ENCODE measurements at regions not wholly inside any gene's neighbourhood (a gene's known extent, or its start where the extent isn't known, plus 50 kb on each side); places are given as distances from the start of the nearest gene placed in this dataset.

DNA sequence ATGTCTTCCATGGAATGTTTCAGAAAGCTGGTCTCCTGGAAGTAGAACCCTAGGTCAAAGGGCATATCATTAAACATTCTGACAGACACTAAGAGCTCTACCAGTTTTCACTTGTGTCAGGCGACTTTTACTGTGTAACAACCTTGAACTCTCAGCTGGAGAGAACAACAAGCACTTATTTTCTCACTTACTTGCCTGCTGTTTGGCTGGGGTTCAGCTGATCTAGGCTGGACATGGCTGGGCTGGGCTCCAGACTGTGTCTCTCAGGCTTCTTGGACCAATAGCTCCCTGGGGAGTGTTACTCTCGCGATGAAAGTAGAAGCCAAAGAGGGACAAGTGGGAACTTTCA lies 527.3 kb downstream of the SHQ1 start:
- in situ Hi-C loops (cut with HindIII; ENCODE audit: low pct_unique_long_range_greater_than_20kb, low sequenced_read_pairs): no loop called here
- POLR2A ChIA-PET: no interaction called here

DNA sequence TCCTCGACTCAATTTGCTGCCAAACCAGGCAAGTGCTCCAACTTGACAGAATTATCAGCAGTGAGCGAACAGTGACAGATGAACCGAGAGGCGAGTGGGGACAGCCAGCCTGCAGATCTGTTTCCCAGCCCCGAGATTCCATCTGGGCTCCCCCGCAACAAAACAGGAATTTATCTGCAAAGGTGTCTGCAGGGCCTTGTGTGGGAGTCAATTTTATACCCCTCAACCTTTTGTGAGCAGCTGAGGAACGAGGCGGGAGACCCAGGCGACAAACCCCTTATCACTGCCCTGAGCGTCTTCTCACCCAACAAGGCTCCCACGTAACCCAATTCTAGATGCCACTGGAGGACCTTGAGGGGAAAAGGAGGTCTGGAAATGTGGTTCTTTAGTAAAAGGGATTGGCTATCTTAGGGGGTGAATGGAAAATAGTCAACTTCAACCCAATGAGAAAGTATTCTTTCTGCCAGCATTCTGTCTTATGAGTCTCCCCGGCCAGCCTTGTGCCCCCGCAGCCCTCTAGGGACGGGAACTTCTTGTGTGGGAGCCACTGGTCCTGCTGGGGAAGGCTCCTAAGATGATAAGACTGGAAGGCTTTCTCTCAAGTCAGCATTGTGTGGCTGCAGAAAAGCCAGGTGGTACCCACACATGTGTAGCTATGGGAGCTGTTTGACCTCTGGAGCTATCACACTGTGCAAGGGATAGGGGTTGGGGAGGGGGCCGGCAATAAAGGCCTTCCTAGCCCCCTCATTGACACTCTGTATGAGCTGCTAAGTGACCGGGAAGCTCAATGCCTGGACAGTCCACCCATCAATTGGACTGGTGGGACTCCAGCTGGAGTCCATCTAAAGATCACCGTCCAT lies 527.9 kb downstream of the SHQ1 start:
- Histone ChIP-seq H3K9me3 (ENCODE audit: control insufficient read depth, insufficient read depth, low read depth, low read length) (no peaks in the 10 kb centered on the region), H3K27ac (ENCODE audit: low read length) (no peak overlapping the region), H3K36me3 (ENCODE audit: control insufficient read depth, insufficient read depth, low read length) (no peaks in the 10 kb centered on the region), H3K27me3 (ENCODE audit: control insufficient read depth, insufficient read depth, low read length) (no peaks in the 10 kb centered on the region), H3K4me3 (ENCODE audit: low read depth in 2 of 2, low read length in 2 of 2) (no peak overlapping the region), H3K4me1 (ENCODE audit: control insufficient read depth, insufficient read depth, low read length) (no peaks in the 10 kb centered on the region)
- DNase-seq (ENCODE audit: low read depth, low spot score) (no peak), ATAC-seq (no peak)
- intact Hi-C loops (cut with micrococcal nuclease; ENCODE audit: unreplicated experiment) (no loop called here), in situ Hi-C loops (cut with HindIII; ENCODE audit: low pct_unique_long_range_greater_than_20kb, low sequenced_read_pairs) (no loop called here)
- TF ChIP-seq POLR2AphosphoS5 (IDR thresholded peaks at IDR 0.05; ENCODE audit: low read depth, low read length) (no peak), SIN3A (IDR thresholded peaks at IDR 0.05; ENCODE audit: borderline replicate concordance, insufficient read depth, low read depth, low read length) (no peak)
- no TSS peak for BruUV-seq (replicated peaks)
- POLR2A ChIA-PET: no interaction called here
- CTCF ChIA-PET: no interaction called here

More for the DNA sequence above, 527.3 kb downstream of the SHQ1 start:
- no TSS peak for BruUV-seq (replicated peaks)
- Histone ChIP-seq H3K4me3 (ENCODE audit: low read depth in 2 of 2, low read length in 2 of 2) (no peak overlapping the region), H3K27ac (ENCODE audit: low read length) (no peak overlapping the region), H3K4me1 (ENCODE audit: control insufficient read depth, insufficient read depth, low read length) (no peaks in the 10 kb centered on the region), H3K36me3 (ENCODE audit: control insufficient read depth, insufficient read depth, low read length) (no peaks in the 10 kb centered on the region), H3K27me3 (ENCODE audit: control insufficient read depth, insufficient read depth, low read length) (no peaks in the 10 kb centered on the region), H3K9me3 (ENCODE audit: control insufficient read depth, insufficient read depth, low read depth, low read length) (no peaks in the 10 kb centered on the region)
- TF ChIP-seq, protein P1, sequence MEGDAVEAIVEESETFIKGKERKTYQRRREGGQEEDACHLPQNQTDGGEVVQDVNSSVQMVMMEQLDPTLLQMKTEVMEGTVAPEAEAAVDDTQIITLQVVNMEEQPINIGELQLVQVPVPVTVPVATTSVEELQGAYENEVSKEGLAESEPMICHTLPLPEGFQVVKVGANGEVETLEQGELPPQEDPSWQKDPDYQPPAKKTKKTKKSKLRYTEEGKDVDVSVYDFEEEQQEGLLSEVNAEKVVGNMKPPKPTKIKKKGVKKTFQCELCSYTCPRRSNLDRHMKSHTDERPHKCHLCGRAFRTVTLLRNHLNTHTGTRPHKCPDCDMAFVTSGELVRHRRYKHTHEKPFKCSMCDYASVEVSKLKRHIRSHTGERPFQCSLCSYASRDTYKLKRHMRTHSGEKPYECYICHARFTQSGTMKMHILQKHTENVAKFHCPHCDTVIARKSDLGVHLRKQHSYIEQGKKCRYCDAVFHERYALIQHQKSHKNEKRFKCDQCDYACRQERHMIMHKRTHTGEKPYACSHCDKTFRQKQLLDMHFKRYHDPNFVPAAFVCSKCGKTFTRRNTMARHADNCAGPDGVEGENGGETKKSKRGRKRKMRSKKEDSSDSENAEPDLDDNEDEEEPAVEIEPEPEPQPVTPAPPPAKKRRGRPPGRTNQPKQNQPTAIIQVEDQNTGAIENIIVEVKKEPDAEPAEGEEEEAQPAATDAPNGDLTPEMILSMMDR (IDR thresholded peaks at IDR 0.05): no peak
- TF ChIP-seq POLR2AphosphoS5 (IDR thresholded peaks at IDR 0.05; ENCODE audit: low read depth, low read length): no peak
- no peak for TF ChIP-seq TCF7L2 (IDR thresholded peaks at IDR 0.05; ENCODE audit: low read depth, low read length)
- TF ChIP-seq, protein P2, sequence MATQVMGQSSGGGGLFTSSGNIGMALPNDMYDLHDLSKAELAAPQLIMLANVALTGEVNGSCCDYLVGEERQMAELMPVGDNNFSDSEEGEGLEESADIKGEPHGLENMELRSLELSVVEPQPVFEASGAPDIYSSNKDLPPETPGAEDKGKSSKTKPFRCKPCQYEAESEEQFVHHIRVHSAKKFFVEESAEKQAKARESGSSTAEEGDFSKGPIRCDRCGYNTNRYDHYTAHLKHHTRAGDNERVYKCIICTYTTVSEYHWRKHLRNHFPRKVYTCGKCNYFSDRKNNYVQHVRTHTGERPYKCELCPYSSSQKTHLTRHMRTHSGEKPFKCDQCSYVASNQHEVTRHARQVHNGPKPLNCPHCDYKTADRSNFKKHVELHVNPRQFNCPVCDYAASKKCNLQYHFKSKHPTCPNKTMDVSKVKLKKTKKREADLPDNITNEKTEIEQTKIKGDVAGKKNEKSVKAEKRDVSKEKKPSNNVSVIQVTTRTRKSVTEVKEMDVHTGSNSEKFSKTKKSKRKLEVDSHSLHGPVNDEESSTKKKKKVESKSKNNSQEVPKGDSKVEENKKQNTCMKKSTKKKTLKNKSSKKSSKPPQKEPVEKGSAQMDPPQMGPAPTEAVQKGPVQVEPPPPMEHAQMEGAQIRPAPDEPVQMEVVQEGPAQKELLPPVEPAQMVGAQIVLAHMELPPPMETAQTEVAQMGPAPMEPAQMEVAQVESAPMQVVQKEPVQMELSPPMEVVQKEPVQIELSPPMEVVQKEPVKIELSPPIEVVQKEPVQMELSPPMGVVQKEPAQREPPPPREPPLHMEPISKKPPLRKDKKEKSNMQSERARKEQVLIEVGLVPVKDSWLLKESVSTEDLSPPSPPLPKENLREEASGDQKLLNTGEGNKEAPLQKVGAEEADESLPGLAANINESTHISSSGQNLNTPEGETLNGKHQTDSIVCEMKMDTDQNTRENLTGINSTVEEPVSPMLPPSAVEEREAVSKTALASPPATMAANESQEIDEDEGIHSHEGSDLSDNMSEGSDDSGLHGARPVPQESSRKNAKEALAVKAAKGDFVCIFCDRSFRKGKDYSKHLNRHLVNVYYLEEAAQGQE (IDR thresholded peaks at IDR 0.05; ENCODE audit: insufficient read depth in 1 of 2, low read depth in 2 of 2, low read length in 1 of 2): no peak
- no peak for TF ChIP-seq SIN3A (IDR thresholded peaks at IDR 0.05; ENCODE audit: borderline replicate concordance, insufficient read depth, low read depth, low read length)
- CTCF ChIA-PET: no interaction called here
- ATAC-seq (no peak), DNase-seq (ENCODE audit: low read depth, low spot score) (no peak)
- intact Hi-C loops (cut with micrococcal nuclease; ENCODE audit: unreplicated experiment): no loop called here
